Upper lobe of right lung (tissue), 1 donor: ENCODE measurements at regions not wholly inside any gene's neighbourhood (a gene's known extent, or its start where the extent isn't known, plus 50 kb on each side); places are given as distances from the start of the nearest gene placed in this dataset.
A peak's percentile ranks its signal among the peaks of the same experiment; 100 is the strongest.

Experiments
- ATAC-seq: fragments of 200-7000 bp; cut with Tn5 transposase; one replicate; pipeline ENCODE4 v1.9.1; 2020; ENCODE audit warnings: mild to moderate bottlenecking, moderate library complexity
- DNase-seq: peaks from one replicate; pipeline ENCODE4 v3.0.0-alpha.2; 2020
- H3K27ac ChIP-seq: fragments of 200-600 bp; one replicate; pipeline ENCODE4 v1.8.0; 2022
- H3K27me3 ChIP-seq: fragments of 200-600 bp; one replicate; pipeline ENCODE4 v1.8.0; 2022; ENCODE audit warnings: mild to moderate bottlenecking
- H3K36me3 ChIP-seq: fragments of 200-600 bp; one replicate; pipeline ENCODE4 v1.8.0; 2022
- H3K4me1 ChIP-seq: fragments of 200-600 bp; one replicate; pipeline ENCODE4 v1.8.0; 2022
- H3K4me3 ChIP-seq: fragments of 200-600 bp; one replicate; pipeline ENCODE4 v1.8.0; 2022; ENCODE audit warnings: mild to moderate bottlenecking
- H3K9me3 ChIP-seq: fragments of 200-600 bp; one replicate; pipeline ENCODE4 v1.8.0; 2022
- CTCF ChIP-seq: fragments of 200-600 bp; IDR thresholded peaks from one replicate; pipeline ENCODE4 v1.8.0; 2022; ENCODE audit warnings: antibody characterized with exemption
- intact Hi-C: fragments of 100-400 bp; cut with DNase I; formaldehyde crosslinking; loops from one replicate; pipeline ENCODE4 v1.11.0; 2022
- donor health status: DM: no; HTN: yes; CAD: no; lungs with severe emphysema.

GRCh38 chr2:240233885-240234502, 93.5 kb upstream of the OTOS start:
- H3K4me3 ChIP-seq: no peak overlapping the region
- peaks cover 12% of the 10 kb centered on the region for H3K4me1 ChIP-seq
- H3K27ac ChIP-seq: no peak overlapping the region
- no peaks in the 10 kb centered on the region for H3K27me3 ChIP-seq
- no peaks in the 10 kb centered on the region for H3K36me3 ChIP-seq
- ATAC-seq: no peak
- no peaks in the 10 kb centered on the region for H3K9me3 ChIP-seq
- no peak for TF ChIP-seq CTCF
- DNase-seq: peak; percentile 66
- intact Hi-C loops: loop anchor here (5.0 kb wide), 1 partner anchor 208 kb away; no protein-coding TSS in a partner anchor

DNA sequence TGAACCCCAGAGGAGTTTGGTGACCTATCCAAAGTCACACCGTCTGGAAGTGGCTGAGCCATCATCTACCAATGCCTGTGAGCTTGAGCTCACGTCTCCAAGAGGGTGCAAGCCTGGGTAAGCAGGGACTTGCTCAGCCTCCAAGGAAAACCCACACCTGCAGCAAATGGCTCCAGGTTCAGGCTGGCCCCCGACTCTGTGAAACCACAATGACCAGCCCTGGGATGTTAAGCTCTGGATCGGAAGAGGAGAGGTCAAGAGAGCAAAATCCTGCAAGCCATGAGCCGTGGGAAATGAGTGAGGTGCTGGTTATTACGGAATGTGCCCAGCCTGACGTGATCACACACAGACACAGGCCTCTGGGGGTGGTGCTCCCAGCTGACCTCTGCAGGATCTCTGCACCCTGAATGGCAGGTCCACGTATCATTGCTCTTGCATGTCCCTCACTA, 94.1 kb upstream of the OTOS start:
- no peak overlapping the region for H3K27ac ChIP-seq
- H3K9me3 ChIP-seq: no peaks in the 10 kb centered on the region
- H3K36me3 ChIP-seq: no peaks in the 10 kb centered on the region
- no peak for TF ChIP-seq CTCF
- no peaks in the 10 kb centered on the region for H3K27me3 ChIP-seq
- ATAC-seq (no peak), DNase-seq (peak; percentile 56)
- intact Hi-C loops: loop anchor here (5.0 kb wide), 1 partner anchor 208 kb away; no protein-coding TSS in a partner anchor
- H3K4me1 ChIP-seq: peaks cover 12% of the 10 kb centered on the region
- H3K4me3 ChIP-seq: no peak overlapping the region

DNA sequence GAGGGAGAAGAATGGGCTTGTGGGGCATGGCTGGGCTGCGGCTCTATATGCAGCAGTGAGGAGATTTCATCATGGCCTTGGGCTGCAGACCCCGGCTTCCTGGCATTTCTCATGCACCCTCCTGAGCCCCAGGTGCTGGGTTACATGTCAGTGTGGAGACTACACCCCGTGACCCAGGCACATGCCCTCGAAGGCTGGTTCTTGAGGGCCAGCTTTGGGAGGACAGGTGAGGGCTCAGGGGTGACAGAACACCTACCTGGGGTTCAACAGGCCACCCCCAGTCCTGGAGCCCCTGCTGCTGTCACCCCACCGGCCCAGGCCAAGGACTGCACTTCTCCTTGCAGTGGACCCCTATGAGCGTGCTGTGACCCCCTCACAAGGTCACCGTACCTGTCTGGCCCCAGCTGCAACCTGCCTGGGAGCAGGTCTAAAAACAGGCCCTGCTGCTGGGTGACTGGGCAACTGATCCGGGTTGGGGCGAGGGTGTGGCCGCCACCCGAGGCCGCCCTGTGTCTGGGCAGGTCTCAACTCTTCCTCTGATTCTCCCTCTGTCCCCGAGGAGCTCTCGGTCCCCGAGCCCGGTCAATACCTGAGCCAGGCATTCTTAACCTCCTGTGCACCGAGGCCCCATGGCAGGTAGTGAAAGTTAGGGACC, 94.8 kb upstream of the OTOS start:
- ATAC-seq (no peak), DNase-seq (peak; percentile 61)
- peaks cover 12% of the 10 kb centered on the region for H3K4me1 ChIP-seq
- intact Hi-C loops: no loop called here
- no peaks in the 10 kb centered on the region for H3K36me3 ChIP-seq
- no peaks in the 10 kb centered on the region for H3K27me3 ChIP-seq
- H3K27ac ChIP-seq: no peak overlapping the region
- H3K9me3 ChIP-seq: no peaks in the 10 kb centered on the region
- no peak overlapping the region for H3K4me3 ChIP-seq
- TF ChIP-seq CTCF: no peak

DNA sequence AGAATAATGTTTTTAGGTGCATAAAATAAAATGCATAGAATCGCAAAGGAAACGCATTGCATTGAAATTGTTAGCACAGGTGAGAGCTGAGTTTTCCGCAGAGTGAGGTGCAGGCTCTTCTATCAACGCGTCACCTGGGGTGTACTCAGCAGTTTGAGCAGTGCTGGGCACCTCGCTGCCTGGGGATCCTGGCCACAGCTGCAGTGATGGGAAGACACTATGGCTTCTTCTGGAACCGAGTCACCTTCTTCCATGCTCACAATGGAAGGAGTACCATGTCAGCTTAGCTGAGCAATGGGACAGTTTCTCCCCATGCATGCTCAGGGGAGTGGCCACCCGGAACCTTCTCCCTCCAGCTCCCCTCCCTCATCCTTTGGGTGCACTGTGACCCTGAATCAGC, 95.4 kb upstream of the OTOS start:
- intact Hi-C loops: no loop called here
- H3K27ac ChIP-seq: no peak overlapping the region
- no peak overlapping the region for H3K4me3 ChIP-seq
- TF ChIP-seq CTCF: no peak
- ATAC-seq: no peak
- H3K9me3 ChIP-seq: no peaks in the 10 kb centered on the region
- no peak for DNase-seq
- H3K36me3 ChIP-seq: no peaks in the 10 kb centered on the region
- no peaks in the 10 kb centered on the region for H3K27me3 ChIP-seq
- H3K4me1 ChIP-seq: peaks cover 12% of the 10 kb centered on the region

DNA sequence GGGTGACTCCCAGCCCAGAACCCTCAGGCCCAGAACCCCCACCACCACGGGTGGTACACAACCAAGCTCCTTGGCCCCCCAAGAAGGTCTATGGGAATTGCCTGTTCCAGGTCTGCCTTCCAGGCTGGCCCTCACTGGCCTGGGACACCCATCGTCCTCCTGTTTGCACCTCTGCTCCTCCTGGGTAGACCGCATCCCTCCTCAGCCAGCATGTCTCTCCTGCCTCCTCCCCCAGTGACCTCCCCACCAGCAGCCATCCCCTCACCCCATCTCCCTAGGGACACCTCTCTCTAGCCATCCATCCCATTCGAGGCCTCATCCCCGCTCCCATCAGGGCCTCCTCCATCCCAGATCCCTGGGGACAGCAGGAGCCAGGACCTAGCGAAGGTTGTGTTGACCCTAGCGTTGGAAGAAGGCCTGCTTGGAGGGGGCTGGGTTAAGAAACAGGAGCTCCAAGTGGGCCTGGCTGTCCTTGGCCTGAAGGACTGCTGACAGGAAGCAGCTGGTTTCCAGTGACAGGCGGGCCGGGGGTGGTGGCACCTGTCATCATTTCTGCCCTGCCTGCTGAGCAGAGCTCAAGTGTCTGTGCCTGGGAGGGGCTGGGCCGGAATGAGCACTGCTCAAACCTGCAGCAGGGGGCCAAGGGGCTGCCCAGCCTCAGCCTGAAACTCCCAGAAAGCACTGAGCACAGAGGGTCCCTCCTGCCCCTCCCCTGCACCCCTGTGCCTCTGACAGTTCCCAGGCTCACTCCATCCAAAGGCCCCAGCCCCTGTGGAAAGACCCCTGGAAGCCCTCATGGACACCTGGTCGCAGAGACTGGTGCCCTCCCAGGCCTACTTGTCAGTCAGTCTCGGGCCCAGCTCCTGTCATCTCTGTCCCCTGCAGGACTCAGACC, 96.0 kb upstream of the OTOS start:
- TF ChIP-seq CTCF: no peak
- intact Hi-C loops: no loop called here
- Histone ChIP-seq H3K27me3 (no peaks in the 10 kb centered on the region), H3K4me1 (peaks cover 12% of the 10 kb centered on the region), H3K9me3 (no peaks in the 10 kb centered on the region), H3K36me3 (no peaks in the 10 kb centered on the region), H3K27ac (no peak overlapping the region), H3K4me3 (no peak overlapping the region)
- DNase-seq (peak; percentile 64), ATAC-seq (no peak)
